Hepatocyte (in vitro differentiated cells): ENCODE measurements at regions not wholly inside any gene's neighbourhood (a gene's known extent, or its start where the extent isn't known, plus 50 kb on each side); places are given as distances from the start of the nearest gene placed in this dataset.
"Not testable (repeated sequence)": the region's sequence is repeated elsewhere in the genome, so short reads cannot be mapped to it uniquely, and the experiment has no call there.

Experiments used
- DNase-seq: peaks from one replicate; pipeline ENCODE4 v3.0.0-alpha.2; 2016; ENCODE audit warnings: low spot score
- H2AFZ ChIP-seq: fragments of 200-600 bp; sonication (generic); 2 replicates; pipeline ENCODE4 v1.6.0; 2016; ENCODE audit warnings: antibody characterized with exemption, mild to moderate bottlenecking
- H3K27ac ChIP-seq: fragments of 200-600 bp; sonication (generic); 2 replicates; pipeline ENCODE4 v1.5.1; 2016; ENCODE audit warnings: mild to moderate bottlenecking
- H3K27me3 ChIP-seq: fragments of 200-600 bp; sonication (generic); 2 replicates; pipeline ENCODE4 v1.6.1; 2016
- H3K36me3 ChIP-seq: fragments of 200-600 bp; sonication (generic); replicated peaks from 2 replicates; pipeline ENCODE4 v1.5.1; 2016; ENCODE audit warnings: low read depth; ENCODE audit not compliant: insufficient read depth
- H3K4me1 ChIP-seq: fragments of 200-600 bp; sonication (generic); 2 replicates; pipeline ENCODE4 v1.5.1; 2016; ENCODE audit warnings: mild to moderate bottlenecking, moderate library complexity; ENCODE audit not compliant: insufficient read depth
- H3K4me2 ChIP-seq: fragments of 200-600 bp; sonication (generic); 2 replicates; pipeline ENCODE4 v1.6.0; 2016
- H3K4me3 ChIP-seq: fragments of 200-600 bp; sonication (generic); 2 replicates; pipeline ENCODE4 v1.5.1; 2016; ENCODE audit warnings: mild to moderate bottlenecking
- H3K79me2 ChIP-seq: fragments of 200-600 bp; sonication (generic); 2 replicates; pipeline ENCODE4 v1.6.0; 2017; ENCODE audit warnings: mild to moderate bottlenecking
- H3K9me2 ChIP-seq: fragments of 200-600 bp; sonication (generic); replicated peaks from 2 replicates; pipeline ENCODE4 v1.6.0; 2017; ENCODE audit warnings: mild to moderate bottlenecking; ENCODE audit not compliant: insufficient read depth
- H3K9me3 ChIP-seq: fragments of 200-600 bp; sonication (generic); 2 replicates; pipeline ENCODE4 v1.5.1; 2016; ENCODE audit warnings: low read depth, mild to moderate bottlenecking
- H4K20me1 ChIP-seq: fragments of 200-600 bp; sonication (generic); 2 replicates; pipeline ENCODE4 v1.6.0; 2016; ENCODE audit warnings: mild to moderate bottlenecking; ENCODE audit not compliant: insufficient read depth, poor library complexity, severe bottlenecking
- EZH2 ChIP-seq: fragments of 200-600 bp; sonication (generic); IDR thresholded peaks from 2 replicates; pipeline ENCODE4 v1.6.1; 2016; ENCODE audit warnings: antibody characterized with exemption, mild to moderate bottlenecking, borderline replicate concordance
- EZH2phosphoT487 ChIP-seq: fragments of 200-600 bp; sonication (generic); IDR thresholded peaks from one replicate; pipeline ENCODE4 v1.6.1; 2018; ENCODE audit warnings: antibody characterized with exemption, mild to moderate bottlenecking, low read depth, moderate library complexity; ENCODE audit not compliant: unreplicated experiment, severe bottlenecking
- WGBS: methylation state at CpG from one replicate; pipeline ENCODE4 v1.1.6; 2016; ENCODE audit warnings: low lambda C conversion rate; ENCODE audit errors: missing lambda C conversion rate; 5-methylcytosine and 5-hydroxymethylcytosine counted together
- TF ChIP-seq, protein P1 (sequence below): fragments of 200-600 bp; sonication (generic); IDR thresholded peaks from 2 replicates; pipeline ENCODE4 v1.5.1; 2016; ENCODE audit warnings: antibody characterized with exemption, mild to moderate bottlenecking; ENCODE audit not compliant: poor library complexity

DNA sequence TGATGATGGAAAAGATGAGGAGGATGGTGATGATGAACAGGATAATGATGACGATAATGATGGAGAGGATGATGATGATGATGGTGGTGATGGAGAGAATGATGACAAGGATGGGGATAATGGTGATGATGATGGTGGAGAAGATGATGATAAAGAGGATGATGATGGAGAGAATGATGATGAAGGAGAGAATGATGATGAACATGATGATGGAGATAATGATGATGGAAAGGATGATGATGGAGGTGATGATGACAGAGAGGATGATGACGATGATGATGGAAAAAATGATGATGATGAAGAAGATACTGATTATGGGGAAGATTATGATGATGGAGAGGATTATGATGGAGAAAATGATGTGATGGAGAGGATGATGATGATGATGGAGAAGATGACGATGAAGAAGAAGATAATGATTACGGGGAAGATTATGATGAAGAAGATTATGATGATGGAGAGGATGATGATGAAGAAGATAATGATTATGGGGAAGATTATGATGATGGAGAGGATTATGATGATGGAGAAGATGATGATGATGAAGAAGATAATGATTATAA lies 204.1 kb downstream of the MATN1 start:
- H2AFZ ChIP-seq, result no peak overlapping the region
- DNase-seq, result no peak
- no peak overlapping the region for H3K27ac ChIP-seq
- H3K27me3 ChIP-seq, result peaks cover 3% of the 10 kb centered on the region
- no peak overlapping the region for H3K4me3 ChIP-seq
- H3K4me2 ChIP-seq, result no peak overlapping the region
- no peaks in the 10 kb centered on the region for H4K20me1 ChIP-seq
- no peaks in the 10 kb centered on the region for H3K36me3 ChIP-seq
- no peak for TF ChIP-seq EZH2phosphoT487
- no peak for TF ChIP-seq EZH2
- TF ChIP-seq, protein P1, sequence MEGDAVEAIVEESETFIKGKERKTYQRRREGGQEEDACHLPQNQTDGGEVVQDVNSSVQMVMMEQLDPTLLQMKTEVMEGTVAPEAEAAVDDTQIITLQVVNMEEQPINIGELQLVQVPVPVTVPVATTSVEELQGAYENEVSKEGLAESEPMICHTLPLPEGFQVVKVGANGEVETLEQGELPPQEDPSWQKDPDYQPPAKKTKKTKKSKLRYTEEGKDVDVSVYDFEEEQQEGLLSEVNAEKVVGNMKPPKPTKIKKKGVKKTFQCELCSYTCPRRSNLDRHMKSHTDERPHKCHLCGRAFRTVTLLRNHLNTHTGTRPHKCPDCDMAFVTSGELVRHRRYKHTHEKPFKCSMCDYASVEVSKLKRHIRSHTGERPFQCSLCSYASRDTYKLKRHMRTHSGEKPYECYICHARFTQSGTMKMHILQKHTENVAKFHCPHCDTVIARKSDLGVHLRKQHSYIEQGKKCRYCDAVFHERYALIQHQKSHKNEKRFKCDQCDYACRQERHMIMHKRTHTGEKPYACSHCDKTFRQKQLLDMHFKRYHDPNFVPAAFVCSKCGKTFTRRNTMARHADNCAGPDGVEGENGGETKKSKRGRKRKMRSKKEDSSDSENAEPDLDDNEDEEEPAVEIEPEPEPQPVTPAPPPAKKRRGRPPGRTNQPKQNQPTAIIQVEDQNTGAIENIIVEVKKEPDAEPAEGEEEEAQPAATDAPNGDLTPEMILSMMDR, result no peak
- no peaks in the 10 kb centered on the region for H3K9me2 ChIP-seq
- H3K79me2 ChIP-seq, result no peaks in the 10 kb centered on the region
- H3K4me1 ChIP-seq, result no peaks in the 10 kb centered on the region
- H3K9me3 ChIP-seq, result no peaks in the 10 kb centered on the region
- 73% methylated on average over 4 of the region's 4 CpGs for WGBS

DNA sequence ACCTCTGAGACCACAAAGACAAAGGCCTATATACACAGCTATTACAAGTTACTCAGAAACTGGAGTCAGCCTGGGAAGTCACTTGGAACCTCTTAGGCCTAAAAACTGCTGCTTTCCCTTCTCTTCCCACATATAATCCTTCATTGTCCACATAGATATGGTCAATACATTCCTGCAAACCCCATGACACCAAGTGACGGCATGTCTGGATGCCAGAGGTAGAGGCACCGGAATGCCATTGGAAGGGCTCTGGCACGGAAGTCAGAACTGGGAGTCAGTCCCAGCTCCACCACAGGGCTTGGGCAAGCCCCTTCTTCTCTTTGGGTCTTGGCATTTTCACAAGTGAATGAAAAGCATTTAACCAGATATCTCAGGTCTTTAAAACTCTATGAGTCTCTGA lies 204.7 kb downstream of the MATN1 start:
- Histone ChIP-seq H3K36me3 (no peaks in the 10 kb centered on the region), H3K9me2 (no peaks in the 10 kb centered on the region), H3K4me1 (no peaks in the 10 kb centered on the region), H3K9me3 (no peaks in the 10 kb centered on the region), H3K27me3 (peaks cover 3% of the 10 kb centered on the region), H3K4me2 (no peak overlapping the region), H3K79me2 (no peaks in the 10 kb centered on the region), H3K4me3 (no peak overlapping the region), H3K27ac (no peak overlapping the region), H2AFZ (no peak overlapping the region), H4K20me1 (no peaks in the 10 kb centered on the region)
- 93% methylated on average over 3 of the region's 3 CpGs for WGBS
- TF ChIP-seq EZH2 (no peak), EZH2phosphoT487 (no peak)
- TF ChIP-seq, protein P1, result no peak
- DNase-seq, result no peak

DNA sequence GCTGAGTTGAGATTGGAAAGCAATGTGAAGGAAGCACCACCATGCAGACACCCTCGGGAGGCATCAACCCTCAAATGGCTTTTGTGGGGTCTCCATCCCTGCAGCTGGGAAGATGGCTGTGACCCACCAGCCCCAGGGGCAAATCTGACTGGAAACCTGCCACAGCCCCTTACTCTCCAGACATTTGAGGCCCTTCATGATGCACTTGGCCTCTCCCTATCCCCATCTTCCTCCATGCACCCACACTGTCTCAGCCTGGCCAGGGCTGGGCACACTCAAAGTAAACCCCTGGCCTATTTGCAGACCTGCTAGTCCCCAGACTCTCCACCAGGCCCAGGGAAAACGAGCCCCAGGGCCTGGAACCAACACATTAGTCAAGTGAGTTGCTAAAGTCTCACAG lies 205.2 kb downstream of the MATN1 start:
- 68% methylated on average over 2 of the region's 2 CpGs for WGBS
- DNase-seq, result no peak
- no peak overlapping the region for H3K27ac ChIP-seq

DNA sequence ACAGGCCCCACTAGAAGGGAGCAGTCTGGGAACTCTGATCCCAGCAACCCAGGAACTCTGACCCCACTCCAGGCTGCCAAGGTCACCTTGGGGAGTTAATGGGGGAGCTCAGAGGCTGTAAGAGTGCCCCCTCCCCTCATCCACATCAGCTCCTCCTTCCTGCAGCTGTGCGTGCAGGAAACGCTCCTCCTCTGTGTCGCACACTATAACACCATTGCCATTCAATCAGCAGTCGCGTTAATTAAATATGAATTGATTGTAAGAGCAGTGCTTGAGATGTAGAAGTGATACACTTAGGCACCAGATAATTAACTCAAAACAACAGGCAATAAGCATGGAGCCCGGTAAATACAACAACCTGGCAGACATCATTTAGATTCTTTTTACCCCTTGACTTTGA lies 205.7 kb downstream of the MATN1 start:
- H3K36me3 ChIP-seq, H3K4me2 ChIP-seq, H3K4me3 ChIP-seq, H2AFZ ChIP-seq, H3K9me2 ChIP-seq, H4K20me1 ChIP-seq, H3K4me1 ChIP-seq, H3K27me3 ChIP-seq, H3K27ac ChIP-seq, H3K79me2 ChIP-seq, DNase-seq, H3K9me3 ChIP-seq: not testable (repeated sequence)
- WGBS, result 87% methylated on average over 6 of the region's 6 CpGs

More for the DNA sequence above, 205.2 kb downstream of the MATN1 start:
- Histone ChIP-seq H3K27me3 (peaks cover 3% of the 10 kb centered on the region), H2AFZ (no peak overlapping the region), H3K36me3 (no peaks in the 10 kb centered on the region), H3K4me1 (no peaks in the 10 kb centered on the region), H3K79me2 (no peaks in the 10 kb centered on the region), H3K9me2 (no peaks in the 10 kb centered on the region), H3K4me2 (no peak overlapping the region), H3K4me3 (no peak overlapping the region), H4K20me1 (no peaks in the 10 kb centered on the region), H3K9me3 (no peaks in the 10 kb centered on the region)
- TF ChIP-seq, protein P1, result no peak
- TF ChIP-seq EZH2 (no peak), EZH2phosphoT487 (no peak)

DNA sequence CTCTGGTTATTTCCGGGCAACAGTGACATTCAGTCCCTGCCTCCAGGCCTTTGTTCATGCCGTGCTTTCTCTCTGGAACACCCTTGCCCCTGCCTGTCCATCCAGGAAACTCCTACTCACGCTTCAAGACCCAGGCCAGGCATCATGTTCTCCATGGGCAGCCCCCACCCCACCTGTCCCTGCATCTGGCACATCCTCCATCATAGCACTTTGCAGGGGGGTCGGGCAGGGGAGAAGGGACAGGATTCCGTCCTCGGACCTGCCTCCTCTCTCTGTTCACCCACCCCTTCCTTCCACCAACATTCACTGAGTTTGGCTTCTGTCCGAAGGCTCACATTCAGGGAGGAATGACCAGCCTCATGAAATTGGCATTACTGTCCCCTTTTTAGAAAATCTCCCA lies 206.1 kb downstream of the MATN1 start:
- H3K4me2 ChIP-seq, H3K9me3 ChIP-seq, H3K27me3 ChIP-seq, H3K4me1 ChIP-seq, H3K79me2 ChIP-seq, H3K36me3 ChIP-seq, H3K27ac ChIP-seq, H2AFZ ChIP-seq, H3K9me2 ChIP-seq, H3K4me3 ChIP-seq, H4K20me1 ChIP-seq, DNase-seq: not testable (repeated sequence)
- WGBS, result 86% methylated on average over 7 of the region's 7 CpGs
